ENCODE measurements at regions not wholly inside any gene's neighbourhood (a gene's known extent, or its start where the extent isn't known, plus 50 kb on each side); places are given as distances from the start of the nearest gene placed in this dataset.
A peak's percentile ranks its signal among the peaks of the same experiment; 100 is the strongest.

DNA sequence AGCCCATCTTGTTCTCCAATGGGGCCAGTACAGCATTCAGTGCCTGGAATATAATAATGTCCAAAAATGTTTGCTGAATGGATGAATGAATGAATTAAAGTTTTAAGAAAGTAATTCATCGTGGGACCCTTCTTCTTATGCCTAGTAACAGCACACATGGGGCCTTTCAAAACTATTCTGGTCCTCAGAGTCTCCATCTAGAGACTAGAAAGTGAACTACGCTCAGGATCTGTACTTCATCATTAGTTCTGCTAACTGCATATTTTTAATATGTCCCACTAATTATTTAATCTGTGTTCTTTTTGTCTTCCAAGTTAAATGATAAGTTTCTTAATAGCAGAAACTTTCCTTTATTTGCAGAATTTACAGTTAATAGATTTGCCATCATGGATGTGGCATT, 172.5 kb downstream of the SMAD2 start:
- DNase-seq = no peak

- DNase-seq = peak; percentile 27
Observed at GRCh38 chr18:47756364-47757016, 174.0 kb downstream of the SMAD2 start.

- no peak for DNase-seq
Observed at GRCh38 chr18:47755102-47755456, 175.4 kb downstream of the SMAD2 start.

- no peak for DNase-seq
Observed at GRCh38 chr18:47754311-47755101, 176.0 kb downstream of the SMAD2 start.

GRCh38 chr18:47752796-47753645, 177.4 kb downstream of the SMAD2 start:
- DNase-seq = no peak

GRCh38 chr18:47750889-47751423, 179.5 kb downstream of the SMAD2 start:
- DNase-seq = no peak

- no peak for DNase-seq
Observed at GRCh38 chr18:47749600-47749973, 180.9 kb downstream of the SMAD2 start.

DNA sequence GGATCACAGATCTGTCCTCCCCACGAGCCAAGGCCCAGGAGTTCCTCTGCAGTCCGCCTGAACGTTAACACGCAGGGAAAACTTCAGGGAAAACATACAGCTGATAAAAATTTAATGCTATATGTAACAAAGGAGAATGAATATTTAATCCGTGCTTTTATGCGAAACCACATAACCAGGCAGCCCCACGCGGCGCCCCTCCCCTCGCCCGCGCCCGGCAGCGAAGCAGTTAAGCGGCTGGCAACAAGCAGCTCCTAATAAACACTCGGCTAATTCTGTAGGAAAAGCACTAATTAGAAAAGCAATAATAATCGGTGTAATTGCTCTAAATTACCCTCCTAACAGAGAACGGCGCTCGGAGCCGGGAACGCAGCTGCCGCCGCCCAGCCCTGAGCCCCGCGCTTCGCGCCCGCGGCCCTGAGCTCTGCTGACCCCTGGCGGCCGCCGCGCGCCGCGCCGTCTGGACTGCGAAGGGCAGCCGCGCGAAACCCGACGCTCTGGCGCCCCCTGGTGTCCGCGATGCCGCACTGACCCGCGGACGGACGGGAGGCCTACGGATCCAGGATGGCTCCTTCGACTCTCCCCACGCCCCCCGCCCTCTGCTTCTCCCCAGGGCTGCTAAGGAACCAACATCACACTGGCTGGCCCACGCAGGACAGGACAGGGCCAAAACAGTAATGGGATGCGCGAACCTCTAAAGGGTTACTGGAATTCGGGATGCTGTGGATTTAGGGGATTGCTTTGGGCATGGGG, 181.4 kb downstream of the SMAD2 start:
- DNase-seq = peak; percentile 74

GRCh38 chr18:47748093-47748796, 182.2 kb downstream of the SMAD2 start:
- no peak for DNase-seq

- no peak for DNase-seq
Observed at GRCh38 chr18:47747260-47747795, 183.1 kb downstream of the SMAD2 start.

DNA sequence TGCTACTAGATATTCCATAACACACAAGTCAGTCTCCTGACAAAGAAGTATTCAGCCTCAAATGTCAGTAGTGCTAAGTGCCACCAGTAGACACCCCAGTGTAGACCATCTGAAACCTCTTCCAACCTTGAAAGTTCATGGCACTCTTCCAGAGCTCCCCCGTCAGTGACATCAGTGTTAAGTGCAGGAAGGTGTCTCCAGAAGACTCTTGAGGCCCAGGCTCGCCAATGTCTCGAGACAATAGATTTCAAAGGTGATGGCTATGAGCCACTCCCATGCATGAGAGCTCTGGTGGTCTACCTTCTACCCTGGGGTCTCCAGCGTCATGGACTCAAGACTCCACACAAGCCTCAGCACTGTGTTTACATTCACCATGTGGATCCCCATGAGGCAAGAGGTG, 183.8 kb downstream of the SMAD2 start:
- no peak for DNase-seq

DNA sequence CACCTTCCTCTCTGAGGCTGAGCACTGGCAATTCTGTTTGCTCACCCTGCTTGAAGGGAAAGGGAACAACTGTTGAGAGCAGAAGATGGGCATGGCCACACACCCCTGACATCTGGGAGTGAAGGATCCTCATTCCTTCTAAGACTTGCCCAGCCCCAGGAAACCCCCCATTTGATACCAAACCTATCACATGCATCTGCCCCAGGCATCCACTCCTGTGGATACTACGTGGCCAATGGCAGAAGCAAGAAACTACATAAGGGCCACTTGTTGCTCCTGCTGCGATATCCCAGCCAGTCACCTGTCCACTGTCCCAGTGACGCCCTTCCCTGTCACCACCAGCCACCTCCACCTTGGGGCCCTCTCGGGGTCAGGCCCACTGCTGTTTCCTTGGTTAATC, 185.2 kb downstream of the SMAD2 start:
- no peak for DNase-seq

DNA sequence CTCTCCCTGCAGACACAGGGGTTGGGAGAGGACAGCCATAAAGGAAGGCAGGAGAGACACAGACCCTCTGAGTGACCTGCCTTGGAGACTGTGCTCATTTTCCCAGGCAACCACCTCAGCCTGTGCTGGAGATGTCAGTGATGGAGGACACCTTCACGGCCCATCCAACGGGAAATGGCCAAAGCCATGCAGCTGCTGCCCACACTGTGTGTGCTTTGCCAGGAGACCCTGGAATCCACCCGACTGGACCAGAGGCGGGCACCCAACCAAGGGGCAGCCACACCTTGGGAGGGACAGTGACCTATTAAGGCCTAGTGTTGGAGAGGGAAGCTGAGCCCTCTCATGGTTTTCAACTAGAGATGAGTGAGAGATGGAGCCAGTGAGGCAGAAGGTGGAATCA, 192.5 kb downstream of the SMAD2 start:
- DNase-seq = no peak

DNA sequence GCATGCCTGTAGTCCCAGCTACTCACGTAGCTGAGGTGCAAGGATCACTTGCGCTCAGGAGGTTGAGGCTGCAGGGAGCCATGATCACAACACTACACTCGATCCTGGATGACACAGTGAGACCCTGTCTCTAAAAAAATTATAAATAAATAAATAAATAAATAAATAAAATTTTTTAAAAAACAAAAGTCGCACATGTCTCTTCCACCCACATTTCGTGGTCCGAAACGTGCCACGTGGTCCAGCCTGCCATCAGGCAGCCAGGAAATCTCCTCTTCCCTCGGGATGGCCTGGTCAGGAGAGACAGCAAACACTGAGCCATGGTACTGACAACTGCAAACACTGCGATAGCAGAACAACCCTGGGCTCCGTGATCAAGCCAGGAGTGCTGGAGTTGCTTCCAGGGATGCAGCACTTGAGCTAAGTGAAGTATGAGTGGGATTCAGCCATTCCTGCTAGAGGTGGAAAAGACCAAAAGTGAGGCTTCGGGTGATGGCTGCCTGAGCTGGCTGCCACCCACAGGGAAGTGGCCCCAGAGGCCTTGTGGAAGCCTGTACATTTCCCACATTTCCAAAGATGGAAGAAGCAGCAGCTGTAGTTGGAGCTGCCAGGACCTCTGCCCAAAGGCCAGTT, 193.1 kb downstream of the SMAD2 start:
- DNase-seq = no peak

DNA sequence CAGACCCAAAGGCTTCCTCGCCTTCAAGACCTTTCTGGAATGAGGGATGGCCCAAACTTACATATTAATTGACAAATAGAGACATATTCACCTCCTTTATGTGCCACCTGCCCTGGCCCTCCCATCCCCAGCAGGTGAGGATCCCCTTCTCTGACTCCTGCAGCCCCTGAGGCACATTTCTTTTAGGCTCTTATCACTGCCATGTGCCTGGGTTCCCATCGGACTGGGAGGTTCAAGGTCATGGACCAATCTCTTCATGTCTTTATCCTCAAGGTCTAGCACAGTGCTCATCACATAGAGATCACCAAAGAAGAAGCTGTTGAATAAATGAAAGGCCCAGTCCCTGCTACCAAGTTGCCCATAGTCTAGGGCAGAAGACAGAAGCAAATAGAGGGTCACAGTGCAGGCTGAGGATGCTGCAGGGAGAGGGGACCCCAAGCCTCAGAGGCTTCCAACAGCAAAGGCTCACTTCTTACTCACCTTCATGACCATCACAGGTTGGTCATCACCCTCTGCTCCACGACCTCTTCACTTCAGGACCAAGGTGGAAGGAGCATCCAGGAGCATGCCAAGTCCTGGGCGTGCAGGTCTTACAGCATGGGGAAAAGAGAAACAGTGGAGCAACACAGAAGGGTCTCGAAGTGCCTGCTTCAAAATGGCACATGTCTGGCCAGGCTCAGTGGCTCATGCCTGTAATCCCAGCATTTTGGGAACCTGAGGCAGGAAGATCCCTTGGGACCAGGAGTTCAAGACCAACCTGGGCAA, 193.9 kb downstream of the SMAD2 start:
- DNase-seq = no peak

GRCh38 chr18:47735041-47735702, 195.3 kb downstream of the SMAD2 start:
- DNase-seq = no peak

- no peak for DNase-seq
Observed at GRCh38 chr18:47731276-47731675, 199.2 kb downstream of the SMAD2 start.

DNA sequence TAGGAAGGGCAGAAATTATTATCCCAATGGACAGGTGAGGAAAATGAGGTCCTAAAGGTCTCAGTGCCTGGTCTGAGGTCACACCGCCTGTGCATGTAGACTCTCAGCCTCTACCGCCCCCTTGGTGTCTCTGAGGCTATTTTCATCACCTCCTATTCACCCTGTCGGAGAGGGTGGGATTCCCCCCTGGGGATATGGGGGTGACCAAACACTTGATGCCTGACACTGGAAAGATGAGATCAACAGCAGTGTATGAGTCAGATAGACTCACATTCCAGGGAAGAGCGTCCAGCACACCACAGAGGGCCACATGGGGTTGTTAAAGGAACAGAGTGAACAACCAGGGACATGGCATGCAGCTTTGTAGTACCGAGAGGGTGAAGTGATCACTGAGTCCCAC, 199.7 kb downstream of the SMAD2 start:
- DNase-seq = no peak

- no peak for DNase-seq
Observed at GRCh38 chr18:47729356-47729755, 201.1 kb downstream of the SMAD2 start.

GRCh38 chr18:47728921-47729320, 201.5 kb downstream of the SMAD2 start:
- no peak for DNase-seq
